ENCODE measurements at regions not wholly inside any gene's neighbourhood (a gene's known extent, or its start where the extent isn't known, plus 50 kb on each side); places are given as distances from the start of the nearest gene placed in this dataset.
"Not testable (repeated sequence)": the region's sequence is repeated elsewhere in the genome, so short reads cannot be mapped to it uniquely, and the experiment has no call there.

GRCh38 chr20:7174554-7174953, 407.1 kb downstream of the BMP2 start:
- Histone ChIP-seq H3K4me3 (no peak overlapping the region), H3K36me3 (no peaks in the 10 kb centered on the region), H3K4me1 (no peaks in the 10 kb centered on the region), H3K27ac (no peak overlapping the region), H3K27me3 (no peaks in the 10 kb centered on the region), H3K9me3 (no peaks in the 10 kb centered on the region)
- intact Hi-C loops (cut with DNase I; ENCODE audit: low total_unique reads) (no loop called here), in situ Hi-C loops (cut with MboI; ENCODE audit: low pct_ligation_motif_present in 1 of 4, low pct_unique_long_range_greater_than_20kb in 1 of 4, low sequenced_read_pairs in 3 of 4) (no loop called here)
- WGBS, 2 donors (ENCODE audit: low coverage in 1 of 2): 59 to 100% methylated on average over 1 to 2 of the region's 2 CpGs
- no peak for DNase-seq
- TF ChIP-seq EP300 (IDR thresholded peaks at IDR 0.05; ENCODE audit: low read depth) (no peak), CTCF (IDR thresholded peaks at IDR 0.05) (no peak), POLR2AphosphoS5 (IDR thresholded peaks at IDR 0.05) (no peak), POLR2A (IDR thresholded peaks at IDR 0.05) (no peak)

GRCh38 chr20:7175827-7176226, 408.3 kb downstream of the BMP2 start:
- H3K4me3 ChIP-seq; in situ Hi-C loops (cut with MboI; ENCODE audit: low pct_ligation_motif_present in 1 of 4, low pct_unique_long_range_greater_than_20kb in 1 of 4, low sequenced_read_pairs in 3 of 4); intact Hi-C loops (cut with DNase I; ENCODE audit: low total_unique reads); DNase-seq; H3K27me3 ChIP-seq; H3K27ac ChIP-seq; H3K4me1 ChIP-seq; H3K9me3 ChIP-seq; H3K36me3 ChIP-seq: not testable (repeated sequence)
- 71% methylated on average over 1 of the region's 1 CpG; no CpG with 5 or more reads in 1 of the 2 donors for WGBS, 2 donors (ENCODE audit: low coverage in 1 of 2)

DNA sequence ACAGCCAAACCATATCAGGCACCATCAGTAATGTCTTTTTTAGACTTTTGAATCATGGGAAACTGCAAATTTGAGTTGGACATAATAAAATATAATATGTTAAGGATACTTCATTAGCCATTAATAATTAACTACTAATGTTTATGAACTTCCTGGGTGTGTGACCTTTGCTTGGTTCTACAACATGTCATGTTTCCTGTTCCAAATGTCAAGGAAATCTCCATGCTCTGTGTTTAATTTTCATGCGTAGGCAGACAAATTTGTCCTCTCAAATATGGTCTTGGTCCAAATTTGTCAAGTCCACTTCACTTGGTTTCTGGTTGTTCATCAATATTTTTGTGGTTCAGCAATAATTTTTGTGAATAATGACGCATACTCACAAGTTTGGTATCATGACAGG, 410.5 kb downstream of the BMP2 start:
- no peak overlapping the region for H3K27ac ChIP-seq
- no peak overlapping the region for H3K4me3 ChIP-seq
- no peaks in the 10 kb centered on the region for H3K36me3 ChIP-seq
- H3K27me3 ChIP-seq: no peaks in the 10 kb centered on the region
- H3K4me1 ChIP-seq: no peaks in the 10 kb centered on the region
- TF ChIP-seq POLR2AphosphoS5 (IDR thresholded peaks at IDR 0.05) (no peak), EP300 (IDR thresholded peaks at IDR 0.05; ENCODE audit: low read depth) (no peak)
- intact Hi-C loops (cut with DNase I; ENCODE audit: low total_unique reads): no loop called here
- H3K9me3 ChIP-seq: no peaks in the 10 kb centered on the region
- in situ Hi-C loops (cut with MboI; ENCODE audit: low pct_ligation_motif_present in 1 of 4, low pct_unique_long_range_greater_than_20kb in 1 of 4, low sequenced_read_pairs in 3 of 4): no loop called here
- DNase-seq: no peak
- 95 to 96% methylated on average over 2 of the region's 2 CpGs for WGBS, 2 donors (ENCODE audit: low coverage in 1 of 2)

- Histone ChIP-seq H3K27me3 (no peaks in the 10 kb centered on the region), H3K9me3 (no peaks in the 10 kb centered on the region), H3K4me3 (no peak overlapping the region), H3K27ac (no peak overlapping the region), H3K4me1 (no peaks in the 10 kb centered on the region), H3K36me3 (no peaks in the 10 kb centered on the region)
- DNase-seq: no peak
- intact Hi-C loops (cut with DNase I; ENCODE audit: low total_unique reads) (no loop called here), in situ Hi-C loops (cut with MboI; ENCODE audit: low pct_ligation_motif_present in 1 of 4, low pct_unique_long_range_greater_than_20kb in 1 of 4, low sequenced_read_pairs in 3 of 4) (no loop called here)
- 65 to 72% methylated on average over 2 to 4 of the region's 4 CpGs for WGBS, 2 donors (ENCODE audit: low coverage in 1 of 2)
- TF ChIP-seq POLR2AphosphoS5 (IDR thresholded peaks at IDR 0.05) (no peak), EP300 (IDR thresholded peaks at IDR 0.05; ENCODE audit: low read depth) (no peak), POLR2A (IDR thresholded peaks at IDR 0.05) (no peak), CTCF (IDR thresholded peaks at IDR 0.05) (no peak)
These were observed 413.0 kb downstream of the BMP2 start for GRCh38 chr20:7180256-7181045.

DNA sequence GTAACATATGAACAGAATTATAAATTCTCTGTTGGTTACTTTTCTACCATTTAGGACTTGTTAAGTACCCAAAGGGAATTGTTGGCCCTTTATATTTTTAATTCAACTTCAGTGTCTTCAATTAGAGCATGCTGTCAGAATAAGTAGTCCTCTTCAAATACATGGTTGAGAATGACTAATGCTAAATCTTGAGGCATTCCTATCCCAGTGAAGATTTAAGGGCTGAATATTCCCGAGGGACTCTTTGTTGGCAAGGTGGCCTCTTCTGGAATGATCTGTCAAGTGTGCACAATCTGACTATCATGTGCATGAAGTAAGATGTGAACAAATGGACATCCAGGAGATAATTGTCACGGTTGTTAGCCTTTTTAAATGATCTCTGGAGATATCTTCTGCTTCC, 421.7 kb downstream of the BMP2 start:
- Histone ChIP-seq H3K27ac (no peak overlapping the region), H3K36me3 (no peaks in the 10 kb centered on the region), H3K4me1 (no peaks in the 10 kb centered on the region), H3K9me3 (no peaks in the 10 kb centered on the region), H3K27me3 (no peaks in the 10 kb centered on the region), H3K4me3 (no peak overlapping the region)
- intact Hi-C loops (cut with DNase I; ENCODE audit: low total_unique reads) (no loop called here), in situ Hi-C loops (cut with MboI; ENCODE audit: low pct_ligation_motif_present in 1 of 4, low pct_unique_long_range_greater_than_20kb in 1 of 4, low sequenced_read_pairs in 3 of 4) (no loop called here)
- WGBS, 2 donors (ENCODE audit: low coverage in 1 of 2): 66 to 75% methylated on average over 2 of the region's 2 CpGs
- no peak for DNase-seq
- no peak for TF ChIP-seq POLR2AphosphoS5 (IDR thresholded peaks at IDR 0.05)
- no peak for TF ChIP-seq CTCF (IDR thresholded peaks at IDR 0.05)
- TF ChIP-seq POLR2A (IDR thresholded peaks at IDR 0.05): no peak
- TF ChIP-seq EP300 (IDR thresholded peaks at IDR 0.05; ENCODE audit: low read depth): no peak

All from transverse colon (tissue), 4 donors.